Glomerular endothelial cell (primary cell): ENCODE measurements at regions not wholly inside any gene's neighbourhood (a gene's known extent, or its start where the extent isn't known, plus 50 kb on each side); places are given as distances from the start of the nearest gene placed in this dataset.

Experiments used
- DNase-seq: peaks from one replicate; pipeline ENCODE4 v3.0.0-alpha.2; 2011; ENCODE audit warnings: low read depth, low spot score; ENCODE audit errors: extremely low read depth

- DNase-seq, result no peak
Measured at GRCh38 chr4:173793937-173794510, 264.0 kb upstream of the HAND2 start.

GRCh38 chr4:173782660-173783059, 252.6 kb upstream of the HAND2 start:
- DNase-seq, result no peak

- no peak for DNase-seq
Measured at GRCh38 chr4:173777921-173778320, 247.9 kb upstream of the HAND2 start.

GRCh38 chr4:173777421-173777820, 247.4 kb upstream of the HAND2 start:
- no peak for DNase-seq

GRCh38 chr4:173769568-173769967, 239.5 kb upstream of the HAND2 start:
- no peak for DNase-seq

- no peak for DNase-seq
Measured at GRCh38 chr4:173767650-173768049, 237.6 kb upstream of the HAND2 start.

- DNase-seq, result no peak
Measured at GRCh38 chr4:173766171-173766600, 236.2 kb upstream of the HAND2 start.

GRCh38 chr4:173765751-173766150, 235.7 kb upstream of the HAND2 start:
- DNase-seq, result no peak

- DNase-seq, result no peak
Measured at GRCh38 chr4:173763389-173763788, 233.4 kb upstream of the HAND2 start.

- no peak for DNase-seq
Measured at GRCh38 chr4:173761938-173762337, 231.9 kb upstream of the HAND2 start.

- DNase-seq, result no peak
Measured at GRCh38 chr4:173761236-173761635, 231.2 kb upstream of the HAND2 start.

GRCh38 chr4:173758132-173758531, 228.1 kb upstream of the HAND2 start:
- no peak for DNase-seq

GRCh38 chr4:173753408-173753807, 223.4 kb upstream of the HAND2 start:
- no peak for DNase-seq

GRCh38 chr4:173752610-173753230, 222.7 kb upstream of the HAND2 start:
- no peak for DNase-seq

- DNase-seq, result no peak
Measured at GRCh38 chr4:173748353-173748752, 218.3 kb upstream of the HAND2 start.

- DNase-seq, result no peak
Measured at GRCh38 chr4:173747537-173748257, 217.7 kb upstream of the HAND2 start.

- no peak for DNase-seq
Measured at GRCh38 chr4:173746424-173746823, 216.4 kb upstream of the HAND2 start.

GRCh38 chr4:173745765-173746164, 215.7 kb upstream of the HAND2 start:
- no peak for DNase-seq

- DNase-seq, result no peak
Measured at GRCh38 chr4:173736840-173737239, 206.8 kb upstream of the HAND2 start.

- DNase-seq, result no peak
Measured at GRCh38 chr4:173735585-173735984, 205.6 kb upstream of the HAND2 start.

GRCh38 chr4:173735049-173735448, 205.0 kb upstream of the HAND2 start:
- no peak for DNase-seq

GRCh38 chr4:173731257-173731656, 201.2 kb upstream of the HAND2 start:
- no peak for DNase-seq
